GM23338 (cell line): ENCODE measurements at regions not wholly inside any gene's neighbourhood (a gene's known extent, or its start where the extent isn't known, plus 50 kb on each side); places are given as distances from the start of the nearest gene placed in this dataset.

Source experiments
- ATAC-seq: fragments of 200-7000 bp; cut with Tn5 transposase; 3 replicates; pipeline ENCODE4 v1.9.1; 2020
- DNase-seq: peaks from one replicate; pipeline ENCODE4 v3.0.0-alpha.2; 2015; ENCODE audit warnings: low spot score
- H2AFZ ChIP-seq: fragments of 200-600 bp; sonication (generic); 2 replicates; pipeline ENCODE4 v1.8.0; 2016; ENCODE audit warnings: antibody characterized with exemption, mild to moderate bottlenecking, moderate library complexity
- H3F3A ChIP-seq: fragments of 200-600 bp; sonication (generic); replicated peaks from 2 replicates; pipeline ENCODE4 v1.8.0; 2017; ENCODE audit warnings: antibody characterized with exemption, mixed run types, low read depth
- H3K27ac ChIP-seq: fragments of 200-600 bp; sonication (generic); 2 replicates; pipeline ENCODE4 v1.6.1; 2016; ENCODE audit warnings: low read depth
- H3K27me3 ChIP-seq: fragments of 200-600 bp; sonication (generic); 2 replicates; pipeline ENCODE4 v1.8.0; 2016; ENCODE audit warnings: mild to moderate bottlenecking, mixed run types, moderate library complexity; ENCODE audit not compliant: insufficient read depth
- H3K36me3 ChIP-seq: fragments of 200-600 bp; sonication (generic); 2 replicates; pipeline ENCODE4 v1.8.0; 2016; ENCODE audit warnings: mild to moderate bottlenecking; ENCODE audit not compliant: insufficient read depth
- H3K4me1 ChIP-seq: fragments of 200-600 bp; sonication (generic); 2 replicates; pipeline ENCODE4 v1.8.0; 2016; ENCODE audit warnings: mild to moderate bottlenecking, moderate library complexity; ENCODE audit not compliant: insufficient read depth
- H3K4me2 ChIP-seq: fragments of 200-600 bp; sonication (generic); 2 replicates; pipeline ENCODE4 v1.7.1; 2017; ENCODE audit warnings: mixed run types
- H3K4me3 ChIP-seq: fragments of 200-600 bp; sonication (generic); 2 replicates; pipeline ENCODE4 v1.6.1; 2016; ENCODE audit warnings: mixed run types
- H3K79me2 ChIP-seq: fragments of 200-600 bp; sonication (generic); replicated peaks from 2 replicates; pipeline ENCODE4 v1.8.0; 2017; ENCODE audit warnings: mild to moderate bottlenecking; ENCODE audit not compliant: insufficient read depth
- H3K9me2 ChIP-seq: fragments of 200-600 bp; sonication (generic); 2 replicates; pipeline ENCODE4 v1.8.0; 2017; ENCODE audit not compliant: insufficient read depth
- H4K20me1 ChIP-seq: fragments of 200-600 bp; sonication (generic); replicated peaks from 2 replicates; pipeline ENCODE4 v1.8.0; 2017; ENCODE audit warnings: mild to moderate bottlenecking; ENCODE audit not compliant: insufficient read depth
- H3K27ac Mint-ChIP-seq: 2 replicates; pipeline ENCODE4 v1.8.0; 2020; ENCODE audit warnings: inconsistent platforms, mild to moderate bottlenecking, moderate library complexity, mixed read lengths
- H3K27me3 Mint-ChIP-seq: 3 replicates; pipeline ENCODE4 v1.8.0; 2022; ENCODE audit warnings: low read depth, mild to moderate bottlenecking, moderate library complexity, mixed read lengths, inconsistent platforms; ENCODE audit not compliant: insufficient read depth, poor library complexity
- H3K36me3 Mint-ChIP-seq: 3 replicates; pipeline ENCODE4 v1.8.0; 2021; ENCODE audit warnings: low read depth, mild to moderate bottlenecking, inconsistent platforms, moderate library complexity, mixed read lengths
- H3K4me1 Mint-ChIP-seq: 3 replicates; pipeline ENCODE4 v1.8.0; 2020; ENCODE audit warnings: mild to moderate bottlenecking, inconsistent platforms, mixed read lengths
- H3K4me3 Mint-ChIP-seq: 3 replicates; pipeline ENCODE4 v1.8.0; 2021; ENCODE audit warnings: moderate library complexity, mild to moderate bottlenecking, inconsistent platforms, mixed read lengths
- H3K9me3 Mint-ChIP-seq: 3 replicates; pipeline ENCODE4 v1.8.0; 2020; ENCODE audit warnings: moderate library complexity, mild to moderate bottlenecking, inconsistent platforms, mixed read lengths
- JUNB ChIP-seq: IDR thresholded peaks from one replicate; pipeline ENCODE4 v1.6.1; 2016; ENCODE audit warnings: antibody characterized with exemption; ENCODE audit not compliant: unreplicated experiment
- POLR2AphosphoS5 ChIP-seq: IDR thresholded peaks from 2 replicates; pipeline ENCODE4 v1.6.1; 2016; ENCODE audit warnings: antibody characterized with exemption, low read depth
- STAT1 ChIP-seq: IDR thresholded peaks from one replicate; pipeline ENCODE4 v1.6.1; 2016; ENCODE audit warnings: antibody characterized with exemption; ENCODE audit not compliant: unreplicated experiment
- ZNF331 ChIP-seq: fragments of 250-450 bp; sonication (Bioruptor Pico); IDR thresholded peaks from 2 replicates; pipeline ENCODE4 v1.5.0; 2020; ENCODE audit warnings: low read depth, mild to moderate bottlenecking, moderate library complexity
- TF ChIP-seq, protein P1 (sequence below): IDR thresholded peaks from 2 replicates; pipeline ENCODE4 v1.6.1; 2016; ENCODE audit warnings: antibody characterized with exemption
- TF ChIP-seq, protein P2 (sequence below): IDR thresholded peaks from one replicate; pipeline ENCODE4 v1.6.1; 2018; ENCODE audit warnings: antibody characterized with exemption; ENCODE audit not compliant: unreplicated experiment
- TF ChIP-seq, protein P3 (sequence below), 2 experiments: fragments of 200-600 bp in 1 of 2; sonication (generic) in 1 of 2; conservative IDR thresholded peaks; 2 replicates each; pipeline versions ENCODE4 v1.5.1 to v1.6.1; 2016 to 2017; ENCODE audit warnings: antibody characterized with exemption in 2 of 2, low read depth in 2 of 2, mild to moderate bottlenecking in 2 of 2, moderate library complexity in 1 of 2

DNA sequence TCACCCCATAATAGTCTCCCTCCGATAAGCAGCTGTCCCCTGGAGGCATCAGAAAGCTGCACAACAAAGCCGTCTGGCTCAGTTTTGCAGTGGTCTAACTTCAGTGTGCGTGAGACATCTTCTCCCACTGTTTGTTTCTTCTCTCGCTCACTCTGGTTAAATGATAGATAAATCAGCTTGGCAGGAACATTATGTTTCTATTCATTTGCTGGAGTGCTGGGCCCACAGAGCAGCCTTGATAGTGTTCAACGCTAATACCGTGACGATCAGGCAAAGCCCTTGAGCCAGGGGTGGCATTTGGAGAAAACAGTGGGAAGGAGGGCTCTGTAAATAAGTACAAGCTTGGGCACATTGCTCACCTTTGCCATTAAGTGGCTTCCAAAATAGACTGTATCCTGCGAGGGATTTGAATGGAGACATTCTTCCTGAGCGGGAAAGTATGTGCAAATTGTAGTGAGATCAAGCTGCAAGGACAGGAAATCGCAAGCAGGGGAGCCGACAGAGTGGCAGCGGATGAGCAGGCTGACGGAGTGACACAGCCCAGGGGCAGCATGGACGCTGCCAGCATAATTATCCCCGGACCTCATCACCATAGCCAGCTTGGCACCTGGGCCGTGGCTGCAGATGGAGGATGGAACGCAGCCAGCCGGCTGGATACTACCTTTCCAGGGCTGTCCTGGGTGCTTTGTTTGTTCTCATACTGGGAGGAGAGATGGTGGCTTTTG, 256.8 kb upstream of the FZD8 start (continued):
- TF ChIP-seq, protein P1, sequence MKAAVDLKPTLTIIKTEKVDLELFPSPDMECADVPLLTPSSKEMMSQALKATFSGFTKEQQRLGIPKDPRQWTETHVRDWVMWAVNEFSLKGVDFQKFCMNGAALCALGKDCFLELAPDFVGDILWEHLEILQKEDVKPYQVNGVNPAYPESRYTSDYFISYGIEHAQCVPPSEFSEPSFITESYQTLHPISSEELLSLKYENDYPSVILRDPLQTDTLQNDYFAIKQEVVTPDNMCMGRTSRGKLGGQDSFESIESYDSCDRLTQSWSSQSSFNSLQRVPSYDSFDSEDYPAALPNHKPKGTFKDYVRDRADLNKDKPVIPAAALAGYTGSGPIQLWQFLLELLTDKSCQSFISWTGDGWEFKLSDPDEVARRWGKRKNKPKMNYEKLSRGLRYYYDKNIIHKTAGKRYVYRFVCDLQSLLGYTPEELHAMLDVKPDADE = no peak
- TF ChIP-seq STAT1 = no peak
- no peak for TF ChIP-seq ZNF331 (CRISPR knock-in tag)
- no peak for TF ChIP-seq JUNB

DNA sequence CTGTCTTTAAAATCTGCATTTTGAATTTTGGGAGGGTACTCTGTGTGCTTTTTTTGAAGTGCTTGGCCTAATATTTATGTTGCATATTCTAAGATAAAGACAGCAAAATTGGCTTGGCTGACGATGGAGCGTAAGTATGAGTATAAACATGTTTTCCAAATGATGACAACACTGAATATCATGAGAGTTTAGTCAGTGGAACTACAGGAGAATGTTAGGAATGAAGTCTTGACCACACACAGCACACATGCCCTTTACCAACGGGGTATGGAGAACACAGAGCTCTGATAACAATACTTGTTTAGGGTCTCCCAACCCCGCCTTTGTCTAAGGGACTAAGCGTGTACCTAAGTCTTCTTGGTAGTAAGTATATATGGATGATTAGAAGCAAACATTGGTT, 253.9 kb upstream of the FZD8 start:
- H3K27me3 Mint-ChIP-seq = no peaks in the 10 kb centered on the region
- H2AFZ ChIP-seq = no peak overlapping the region

More for the DNA sequence above, 253.9 kb upstream of the FZD8 start:
- Histone ChIP-seq H3K79me2 (no peaks in the 10 kb centered on the region), H3K4me1 (no peaks in the 10 kb centered on the region), H3K36me3 (no peaks in the 10 kb centered on the region), H3K27me3 (no peaks in the 10 kb centered on the region), H3F3A (no peaks in the 10 kb centered on the region), H3K27ac (no peak overlapping the region), H3K4me3 (no peak overlapping the region), H3K9me2 (no peaks in the 10 kb centered on the region), H3K4me2 (no peak overlapping the region), H4K20me1 (no peaks in the 10 kb centered on the region)
- ATAC-seq (no peak), DNase-seq (no peak)
- Mint-ChIP-seq H3K36me3 (peaks cover 3% of the 10 kb centered on the region; the same call in 2 of the 3 replicates), H3K4me1 (peaks cover 6% of the 10 kb centered on the region), H3K9me3 (peaks cover 12% of the 10 kb centered on the region; the same call in 1 of the 3 replicates), H3K4me3 (no peak overlapping the region), H3K27ac (no peak overlapping the region)
- TF ChIP-seq JUNB = no peak
- TF ChIP-seq POLR2AphosphoS5 = no peak
- TF ChIP-seq, protein P2, sequence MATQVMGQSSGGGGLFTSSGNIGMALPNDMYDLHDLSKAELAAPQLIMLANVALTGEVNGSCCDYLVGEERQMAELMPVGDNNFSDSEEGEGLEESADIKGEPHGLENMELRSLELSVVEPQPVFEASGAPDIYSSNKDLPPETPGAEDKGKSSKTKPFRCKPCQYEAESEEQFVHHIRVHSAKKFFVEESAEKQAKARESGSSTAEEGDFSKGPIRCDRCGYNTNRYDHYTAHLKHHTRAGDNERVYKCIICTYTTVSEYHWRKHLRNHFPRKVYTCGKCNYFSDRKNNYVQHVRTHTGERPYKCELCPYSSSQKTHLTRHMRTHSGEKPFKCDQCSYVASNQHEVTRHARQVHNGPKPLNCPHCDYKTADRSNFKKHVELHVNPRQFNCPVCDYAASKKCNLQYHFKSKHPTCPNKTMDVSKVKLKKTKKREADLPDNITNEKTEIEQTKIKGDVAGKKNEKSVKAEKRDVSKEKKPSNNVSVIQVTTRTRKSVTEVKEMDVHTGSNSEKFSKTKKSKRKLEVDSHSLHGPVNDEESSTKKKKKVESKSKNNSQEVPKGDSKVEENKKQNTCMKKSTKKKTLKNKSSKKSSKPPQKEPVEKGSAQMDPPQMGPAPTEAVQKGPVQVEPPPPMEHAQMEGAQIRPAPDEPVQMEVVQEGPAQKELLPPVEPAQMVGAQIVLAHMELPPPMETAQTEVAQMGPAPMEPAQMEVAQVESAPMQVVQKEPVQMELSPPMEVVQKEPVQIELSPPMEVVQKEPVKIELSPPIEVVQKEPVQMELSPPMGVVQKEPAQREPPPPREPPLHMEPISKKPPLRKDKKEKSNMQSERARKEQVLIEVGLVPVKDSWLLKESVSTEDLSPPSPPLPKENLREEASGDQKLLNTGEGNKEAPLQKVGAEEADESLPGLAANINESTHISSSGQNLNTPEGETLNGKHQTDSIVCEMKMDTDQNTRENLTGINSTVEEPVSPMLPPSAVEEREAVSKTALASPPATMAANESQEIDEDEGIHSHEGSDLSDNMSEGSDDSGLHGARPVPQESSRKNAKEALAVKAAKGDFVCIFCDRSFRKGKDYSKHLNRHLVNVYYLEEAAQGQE = no peak
- TF ChIP-seq, protein P3, sequence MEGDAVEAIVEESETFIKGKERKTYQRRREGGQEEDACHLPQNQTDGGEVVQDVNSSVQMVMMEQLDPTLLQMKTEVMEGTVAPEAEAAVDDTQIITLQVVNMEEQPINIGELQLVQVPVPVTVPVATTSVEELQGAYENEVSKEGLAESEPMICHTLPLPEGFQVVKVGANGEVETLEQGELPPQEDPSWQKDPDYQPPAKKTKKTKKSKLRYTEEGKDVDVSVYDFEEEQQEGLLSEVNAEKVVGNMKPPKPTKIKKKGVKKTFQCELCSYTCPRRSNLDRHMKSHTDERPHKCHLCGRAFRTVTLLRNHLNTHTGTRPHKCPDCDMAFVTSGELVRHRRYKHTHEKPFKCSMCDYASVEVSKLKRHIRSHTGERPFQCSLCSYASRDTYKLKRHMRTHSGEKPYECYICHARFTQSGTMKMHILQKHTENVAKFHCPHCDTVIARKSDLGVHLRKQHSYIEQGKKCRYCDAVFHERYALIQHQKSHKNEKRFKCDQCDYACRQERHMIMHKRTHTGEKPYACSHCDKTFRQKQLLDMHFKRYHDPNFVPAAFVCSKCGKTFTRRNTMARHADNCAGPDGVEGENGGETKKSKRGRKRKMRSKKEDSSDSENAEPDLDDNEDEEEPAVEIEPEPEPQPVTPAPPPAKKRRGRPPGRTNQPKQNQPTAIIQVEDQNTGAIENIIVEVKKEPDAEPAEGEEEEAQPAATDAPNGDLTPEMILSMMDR (conservative IDR thresholded peaks at IDR 0.05; ENCODE audit: low read depth in 2 of 2) = no peak
